GM18502 (cell line): ENCODE measurements at regions not wholly inside any gene's neighbourhood (a gene's known extent, or its start where the extent isn't known, plus 50 kb on each side); places are given as distances from the start of the nearest gene placed in this dataset.
A peak's percentile ranks its signal among the peaks of the same experiment; 100 is the strongest.
"Not testable (repeated sequence)": the region's sequence is repeated elsewhere in the genome, so short reads cannot be mapped to it uniquely, and the experiment has no call there.

ENCODE experiments used
- ATAC-seq: cut with Tn5 transposase; IDR thresholded peaks from one replicate; pipeline ENCODE4 v1.9.1; 2021; ENCODE audit warnings: mild to moderate bottlenecking; ENCODE audit not compliant: unreplicated experiment, poor library complexity

- ATAC-seq = no peak
Measured at GRCh38 chr6:30832864-30833263, 51.5 kb upstream of the DDR1 start.

GRCh38 chr6:30830438-30830837, 53.9 kb upstream of the DDR1 start:
- no peak for ATAC-seq

GRCh38 chr6:30829639-30830255, 54.6 kb upstream of the DDR1 start:
- ATAC-seq = no peak

GRCh38 chr6:30829033-30829432, 55.3 kb upstream of the DDR1 start:
- ATAC-seq = no peak

GRCh38 chr6:30828027-30828962, 56.0 kb upstream of the DDR1 start:
- ATAC-seq = no peak

GRCh38 chr6:30826961-30827342, 57.4 kb upstream of the DDR1 start:
- ATAC-seq = no peak

DNA sequence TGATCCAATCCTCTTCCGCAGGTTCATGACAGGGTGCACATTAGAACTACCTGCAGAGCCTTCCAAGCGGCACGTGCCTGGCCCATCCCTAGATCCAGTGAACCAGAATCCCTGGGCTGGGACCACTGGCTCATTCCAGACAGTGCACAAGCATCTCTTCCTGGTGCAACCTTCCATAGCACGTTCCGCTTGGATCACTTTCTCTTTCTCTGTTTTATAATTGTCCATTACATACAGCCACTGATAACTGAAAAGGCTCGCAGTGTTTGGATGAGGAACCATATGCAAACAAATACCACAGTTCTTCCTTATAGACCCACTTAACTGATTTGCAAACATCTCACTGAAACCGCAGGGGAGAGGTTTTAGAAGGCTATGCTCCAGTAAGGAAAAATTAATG, 59.6 kb upstream of the DDR1 start:
- no peak for ATAC-seq

DNA sequence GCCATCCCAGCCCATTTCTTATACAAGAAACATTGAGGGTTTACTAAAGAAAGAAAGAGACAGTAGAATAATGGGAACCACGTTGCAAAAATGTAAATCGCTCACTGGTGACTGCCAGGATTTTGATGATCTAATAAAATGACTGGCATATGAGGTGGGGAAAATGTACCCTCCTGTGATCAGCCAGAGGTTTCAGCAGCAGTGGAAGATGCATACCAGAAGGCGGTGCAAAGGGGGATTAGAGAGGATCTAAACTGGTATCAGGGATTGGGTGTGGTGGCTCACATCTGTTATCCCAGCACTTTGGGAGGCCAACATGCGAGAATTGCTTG, 60.8 kb upstream of the DDR1 start:
- ATAC-seq = no peak

GRCh38 chr6:30821862-30822784, 62.2 kb upstream of the DDR1 start:
- no peak for ATAC-seq

DNA sequence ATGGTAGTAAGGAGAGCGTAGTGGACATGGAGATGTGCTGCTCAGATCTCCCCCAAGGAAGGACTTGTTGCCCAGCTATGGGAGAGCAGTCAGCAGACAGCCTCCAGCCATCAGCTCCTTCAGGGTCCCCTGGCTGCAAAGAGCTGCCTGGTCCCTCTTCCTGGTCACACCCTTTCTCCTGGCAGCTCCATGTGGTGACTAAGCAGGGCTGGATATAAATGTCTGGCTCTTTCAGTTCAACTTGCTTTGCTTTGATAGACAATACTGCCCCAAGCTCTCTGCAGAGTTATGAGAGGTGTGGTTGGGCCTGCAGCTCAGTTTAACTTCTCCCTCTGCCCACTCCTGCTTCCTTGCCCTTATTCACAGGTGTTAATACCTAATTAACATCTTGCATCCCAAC, 64.1 kb upstream of the DDR1 start:
- ATAC-seq = no peak

- no peak for ATAC-seq
Measured at GRCh38 chr6:30819297-30819917, 64.9 kb upstream of the DDR1 start.

DNA sequence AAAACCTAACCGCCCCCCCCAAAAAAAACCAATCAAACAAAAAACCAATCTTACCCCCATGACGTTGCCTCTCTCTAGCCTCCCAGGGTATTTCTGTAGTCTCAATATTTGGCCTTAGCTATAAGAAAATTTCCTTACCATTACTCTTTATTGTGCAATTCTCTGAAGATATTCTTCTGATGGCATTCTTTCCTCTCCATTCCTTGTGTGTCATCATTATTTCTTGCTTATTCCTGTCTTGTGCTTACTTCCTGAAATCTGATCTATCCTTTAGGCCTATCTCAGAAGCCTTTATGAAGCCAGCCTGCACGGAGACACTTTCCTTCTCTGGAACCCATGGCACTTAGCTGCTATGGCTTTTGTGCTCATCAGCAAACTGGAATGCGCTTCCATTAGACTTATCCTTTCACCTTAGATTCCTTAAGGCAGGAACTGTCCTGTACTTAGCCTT, 65.9 kb upstream of the DDR1 start:
- no peak for ATAC-seq

- ATAC-seq = peak; percentile 54
Measured at GRCh38 chr6:30816791-30817739, 67.3 kb upstream of the DDR1 start.

- not testable (repeated sequence) for ATAC-seq
Measured at GRCh38 chr6:30816296-30816695, 68.0 kb upstream of the DDR1 start.

DNA sequence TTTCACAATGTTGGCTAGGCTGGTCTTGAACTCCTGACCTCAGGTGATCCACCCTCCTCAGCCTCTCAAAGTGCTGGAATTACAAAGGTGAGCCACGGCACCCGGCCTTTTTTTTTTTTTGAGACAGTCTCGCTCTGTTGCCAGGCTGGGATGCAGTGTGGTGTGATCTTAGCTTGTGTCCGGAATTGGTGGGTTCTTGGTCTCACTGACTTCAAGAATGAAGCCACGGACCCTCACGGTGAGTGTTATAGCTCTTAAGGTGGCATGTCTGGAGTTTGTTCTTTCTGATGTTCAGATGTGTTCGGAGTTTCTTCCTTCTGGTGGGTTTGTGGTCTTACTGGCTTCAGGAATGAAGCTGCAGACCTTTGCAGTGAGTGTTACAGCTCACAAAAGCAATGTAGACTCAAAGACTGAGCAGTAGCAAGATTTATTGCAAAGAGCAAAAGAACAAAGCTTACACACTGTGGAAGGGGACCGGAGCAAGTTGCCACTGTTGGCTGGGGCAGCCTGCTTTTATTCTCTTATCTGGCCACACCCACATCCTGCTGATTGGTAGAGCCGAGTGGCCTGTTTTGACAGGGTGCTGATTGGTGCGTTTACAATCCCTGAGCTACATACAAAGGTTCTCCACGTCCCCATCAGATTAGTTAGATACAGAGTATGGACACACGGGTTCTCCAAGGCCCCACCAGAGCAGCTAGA, 69.1 kb upstream of the DDR1 start:
- ATAC-seq = not testable (repeated sequence)

DNA sequence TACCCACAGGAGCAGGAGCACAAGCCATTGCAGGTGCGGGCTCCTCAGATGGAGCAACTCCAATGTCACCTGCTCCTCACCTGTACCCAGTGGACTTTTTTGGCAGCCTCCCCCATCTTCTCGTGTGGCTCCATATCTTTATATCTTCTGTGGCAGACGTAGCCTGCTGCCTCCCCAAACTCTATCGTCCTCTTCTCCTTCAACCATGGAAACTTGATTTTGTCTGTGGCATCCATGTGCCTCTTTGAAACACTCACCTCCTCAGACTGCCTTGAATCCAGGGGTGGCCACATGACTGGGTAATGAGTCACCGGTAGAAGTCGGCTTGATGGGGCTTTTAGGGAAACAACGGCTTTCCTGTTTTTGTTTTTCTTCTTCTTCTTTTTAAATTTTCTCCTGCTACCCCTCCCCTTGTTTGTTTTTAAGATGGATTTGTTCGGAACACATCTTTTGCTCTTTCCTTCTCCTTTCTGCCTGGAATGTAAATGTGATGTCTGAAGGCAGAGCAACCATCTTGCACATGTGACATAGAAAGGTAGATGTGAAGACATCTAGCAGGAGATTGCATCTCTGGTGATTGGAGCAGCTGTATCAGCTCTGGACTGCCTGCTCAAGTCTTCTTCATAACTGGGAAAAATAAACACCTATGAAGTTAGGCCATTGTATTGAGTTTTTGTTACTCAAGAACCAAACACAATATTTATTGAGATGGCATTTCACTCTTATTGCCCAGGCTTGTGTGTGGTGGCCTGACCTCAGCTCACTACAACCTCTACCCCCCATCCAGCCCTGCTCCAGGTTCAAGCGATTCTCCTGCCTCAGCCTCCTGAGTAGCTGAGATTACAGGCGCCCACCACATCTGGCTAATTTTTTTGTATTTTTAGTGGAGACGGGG, 69.9 kb upstream of the DDR1 start:
- ATAC-seq = no peak

DNA sequence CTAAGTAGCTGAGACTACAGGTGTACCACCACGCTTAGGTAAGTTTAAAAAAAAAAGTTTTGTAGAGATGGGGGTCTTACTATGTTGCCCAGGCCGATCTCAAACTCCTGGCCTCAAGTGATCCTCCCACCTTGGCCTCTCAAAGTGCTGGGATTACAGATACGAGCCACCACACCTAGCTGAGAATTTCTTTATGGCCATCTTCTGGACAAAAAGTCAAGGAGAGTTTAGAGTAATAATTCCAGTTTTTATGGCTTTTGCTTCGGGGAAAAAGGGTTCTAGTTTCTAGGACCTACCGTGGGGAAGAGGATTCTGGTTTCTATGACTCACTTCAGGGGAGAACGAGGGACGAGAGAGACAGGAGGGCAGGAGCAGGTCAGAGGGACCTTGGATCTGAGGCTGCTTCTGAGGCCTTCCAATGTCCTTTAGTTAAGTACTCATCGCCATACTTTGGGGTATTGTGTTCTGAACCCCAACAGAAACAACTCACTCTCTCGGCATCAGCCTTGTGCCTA, 69.3 kb upstream of the IER3 start:
- no peak for ATAC-seq
